ENCODE measurements at regions not wholly inside any gene's neighbourhood (a gene's known extent, or its start where the extent isn't known, plus 50 kb on each side); places are given as distances from the start of the nearest gene placed in this dataset.

DNA sequence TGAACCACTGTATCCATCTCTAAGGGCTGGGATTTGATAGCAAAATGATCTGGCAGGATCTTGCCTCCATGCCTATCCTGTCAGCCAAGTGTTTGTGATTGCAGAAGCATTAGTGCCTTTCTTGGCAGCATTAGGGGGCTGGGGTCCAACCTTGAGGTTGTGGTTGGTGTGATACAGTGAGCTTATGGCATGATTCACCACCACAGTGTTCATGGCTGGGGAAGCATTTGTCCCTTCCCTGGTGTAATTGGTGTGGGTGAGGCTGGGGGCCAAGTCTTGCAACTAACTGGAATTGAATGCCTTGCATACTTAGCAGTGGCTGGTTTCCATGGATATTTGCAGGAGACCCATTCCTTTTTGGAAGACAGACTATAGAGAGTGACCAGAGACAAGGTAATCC, 271.0 kb upstream of the TBL1XR1 start:
- intact Hi-C loops (cut with DNase I), result no loop called here
- H3K27me3 ChIP-seq, result no peaks in the 10 kb centered on the region
- peaks cover 0 to 13% of the 10 kb centered on the region in 2 donors for H3K4me1 ChIP-seq
- H3K36me3 ChIP-seq, result no peaks in the 10 kb centered on the region
- H3K9me3 ChIP-seq, result no peaks in the 10 kb centered on the region
- TF ChIP-seq, protein P1, sequence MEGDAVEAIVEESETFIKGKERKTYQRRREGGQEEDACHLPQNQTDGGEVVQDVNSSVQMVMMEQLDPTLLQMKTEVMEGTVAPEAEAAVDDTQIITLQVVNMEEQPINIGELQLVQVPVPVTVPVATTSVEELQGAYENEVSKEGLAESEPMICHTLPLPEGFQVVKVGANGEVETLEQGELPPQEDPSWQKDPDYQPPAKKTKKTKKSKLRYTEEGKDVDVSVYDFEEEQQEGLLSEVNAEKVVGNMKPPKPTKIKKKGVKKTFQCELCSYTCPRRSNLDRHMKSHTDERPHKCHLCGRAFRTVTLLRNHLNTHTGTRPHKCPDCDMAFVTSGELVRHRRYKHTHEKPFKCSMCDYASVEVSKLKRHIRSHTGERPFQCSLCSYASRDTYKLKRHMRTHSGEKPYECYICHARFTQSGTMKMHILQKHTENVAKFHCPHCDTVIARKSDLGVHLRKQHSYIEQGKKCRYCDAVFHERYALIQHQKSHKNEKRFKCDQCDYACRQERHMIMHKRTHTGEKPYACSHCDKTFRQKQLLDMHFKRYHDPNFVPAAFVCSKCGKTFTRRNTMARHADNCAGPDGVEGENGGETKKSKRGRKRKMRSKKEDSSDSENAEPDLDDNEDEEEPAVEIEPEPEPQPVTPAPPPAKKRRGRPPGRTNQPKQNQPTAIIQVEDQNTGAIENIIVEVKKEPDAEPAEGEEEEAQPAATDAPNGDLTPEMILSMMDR (IDR thresholded peaks at IDR 0.05), result no peak
- no peak overlapping the region for H3K4me3 ChIP-seq
- DNase-seq (peak in 1 of 4 donors; percentile 49), ATAC-seq (peak; percentile 59)
- H3K27ac ChIP-seq, result no peak overlapping the region

DNA sequence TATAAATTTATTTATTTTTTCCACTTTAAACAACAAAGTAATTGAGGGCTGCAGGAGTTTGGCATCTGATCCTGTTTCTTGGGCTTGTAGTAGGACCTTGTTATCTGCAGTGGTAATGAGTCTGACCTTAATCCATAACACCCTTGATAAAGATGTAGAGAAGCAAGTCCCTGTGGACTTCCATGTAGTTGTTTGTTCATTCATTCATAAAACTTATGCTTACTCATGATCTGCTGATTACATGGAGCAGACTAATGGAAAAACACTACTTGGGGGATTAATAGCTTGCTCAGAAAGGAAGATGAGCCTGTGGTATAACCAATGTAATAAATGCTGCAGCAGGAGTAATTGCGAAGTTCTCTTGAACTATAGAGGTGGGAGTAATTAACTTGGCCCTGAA, 271.5 kb upstream of the TBL1XR1 start:
- Histone ChIP-seq H3K4me3 (no peak overlapping the region), H3K27ac (no peak overlapping the region), H3K9me3 (no peaks in the 10 kb centered on the region), H3K4me1 (peaks cover 0 to 11% of the 10 kb centered on the region in 2 donors), H3K27me3 (no peaks in the 10 kb centered on the region), H3K36me3 (no peaks in the 10 kb centered on the region)
- ATAC-seq (peak; percentile 42), DNase-seq (no peak)
- intact Hi-C loops (cut with DNase I), result no loop called here
- TF ChIP-seq, protein P1 (IDR thresholded peaks at IDR 0.05), result no peak

DNA sequence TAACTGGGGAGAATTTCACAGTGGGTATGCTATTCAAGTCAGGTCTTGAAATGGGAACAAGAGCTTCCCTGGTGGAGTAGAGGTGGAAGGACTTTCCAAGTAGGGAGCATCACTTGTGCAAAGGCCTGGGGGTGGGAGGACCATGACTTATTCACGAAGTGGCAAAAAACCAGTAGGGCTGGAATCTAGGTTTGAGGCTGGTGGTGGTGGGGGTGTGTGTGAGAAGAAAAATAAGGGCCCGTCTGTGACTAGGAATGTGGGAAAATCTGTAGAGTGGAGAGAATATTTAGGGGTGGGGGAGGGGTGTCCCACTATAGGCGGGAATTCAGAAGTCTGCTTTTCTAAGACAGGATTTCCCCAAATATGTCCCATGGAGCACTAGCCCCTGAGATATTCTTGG, 271.9 kb upstream of the TBL1XR1 start:
- ATAC-seq, result no peak
- TF ChIP-seq, protein P1 (IDR thresholded peaks at IDR 0.05), result no peak
- H3K36me3 ChIP-seq, result no peaks in the 10 kb centered on the region
- H3K27me3 ChIP-seq, result no peaks in the 10 kb centered on the region
- no peak overlapping the region for H3K4me3 ChIP-seq
- no peak overlapping the region for H3K27ac ChIP-seq
- peaks cover 0 to 7% of the 10 kb centered on the region in 2 donors for H3K4me1 ChIP-seq
- no peaks in the 10 kb centered on the region for H3K9me3 ChIP-seq
- no peak for DNase-seq
- intact Hi-C loops (cut with DNase I), result no loop called here

DNA sequence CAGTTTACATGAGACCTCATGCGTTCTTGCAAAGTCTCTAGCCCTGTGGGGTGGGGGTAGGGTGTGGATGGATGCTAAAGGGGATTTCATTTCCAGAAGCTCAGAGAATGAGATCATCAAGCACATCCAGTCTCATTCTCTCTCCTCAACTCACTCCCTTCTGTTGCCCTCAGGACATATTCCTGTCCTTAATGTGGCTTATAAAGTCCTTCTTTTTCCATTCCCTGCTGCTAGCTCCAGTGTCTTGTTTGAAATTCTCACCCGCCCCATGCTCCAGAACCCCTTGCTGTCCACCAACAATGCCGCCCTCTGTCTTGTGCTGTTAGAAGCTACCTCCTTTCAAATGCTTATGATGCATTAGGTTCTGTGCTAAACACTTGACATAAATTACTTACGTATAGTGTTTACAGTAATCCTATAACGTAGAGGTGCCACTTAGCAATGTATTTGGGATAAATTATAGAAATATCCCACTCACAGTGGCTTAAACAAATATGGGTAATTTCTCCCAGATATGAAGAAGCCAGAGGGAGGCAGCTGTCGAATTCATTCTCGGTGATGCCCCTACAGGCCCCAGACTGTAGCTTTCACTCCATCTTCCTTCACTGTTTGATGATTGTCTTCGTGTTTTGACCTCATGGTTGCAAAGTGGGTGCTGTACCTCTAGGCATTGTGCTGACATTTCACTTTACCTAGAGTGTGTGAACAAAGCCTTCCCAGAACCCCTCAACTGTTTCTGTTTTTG, 273.1 kb upstream of the TBL1XR1 start:
- Histone ChIP-seq H3K27ac (no peak overlapping the region), H3K27me3 (no peaks in the 10 kb centered on the region), H3K9me3 (no peaks in the 10 kb centered on the region), H3K36me3 (no peaks in the 10 kb centered on the region), H3K4me3 (no peak overlapping the region), H3K4me1 (no peaks in the 10 kb centered on the region)
- intact Hi-C loops (cut with DNase I), result no loop called here
- TF ChIP-seq, protein P1 (IDR thresholded peaks at IDR 0.05), result no peak
- ATAC-seq (no peak), DNase-seq (no peak)

DNA sequence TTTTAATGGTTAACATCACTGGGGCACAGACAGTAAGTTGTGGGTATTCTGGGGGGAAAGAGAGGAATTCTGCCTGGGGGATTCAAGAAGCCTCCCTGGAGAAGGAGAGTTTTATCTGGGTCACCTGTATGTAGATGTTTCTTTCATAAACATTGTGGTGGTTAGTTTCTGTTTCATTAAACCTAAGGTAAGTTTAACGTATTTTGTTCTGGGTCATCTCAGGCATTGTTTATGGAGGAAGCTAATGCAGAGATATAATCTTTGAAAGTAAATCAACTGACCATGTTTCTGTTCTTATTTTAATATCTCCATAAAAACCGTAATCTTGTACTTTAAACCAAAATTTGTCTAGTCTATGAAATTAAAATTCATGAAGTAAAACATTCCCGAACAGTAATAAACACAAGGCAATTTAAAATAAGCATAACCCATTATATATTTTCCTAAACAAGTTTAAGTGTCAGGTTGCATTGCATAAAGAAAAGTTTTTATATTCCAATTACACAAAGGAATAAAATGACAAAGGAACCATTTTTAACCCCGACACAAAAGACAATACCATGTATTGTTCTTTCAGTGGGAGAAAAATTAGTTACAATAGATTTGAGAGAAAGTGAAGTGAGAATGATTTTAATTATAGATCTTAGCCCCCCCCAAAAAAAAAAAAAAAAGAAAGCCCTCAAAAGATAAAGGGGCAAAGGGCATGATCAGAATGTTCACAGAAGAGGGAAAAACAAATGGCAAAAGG, 274.6 kb upstream of the TBL1XR1 start:
- DNase-seq (no peak), ATAC-seq (no peak)
- no peak overlapping the region for H3K27ac ChIP-seq
- H3K9me3 ChIP-seq, result no peaks in the 10 kb centered on the region
- intact Hi-C loops (cut with DNase I), result no loop called here
- TF ChIP-seq, protein P1 (IDR thresholded peaks at IDR 0.05), result no peak
- no peaks in the 10 kb centered on the region for H3K27me3 ChIP-seq
- H3K4me3 ChIP-seq, result no peak overlapping the region
- peaks cover 0 to 4% of the 10 kb centered on the region in 2 donors for H3K4me1 ChIP-seq
- no peaks in the 10 kb centered on the region for H3K36me3 ChIP-seq
